Panc1 (cell line): ENCODE measurements at regions not wholly inside any gene's neighbourhood (a gene's known extent, or its start where the extent isn't known, plus 50 kb on each side); places are given as distances from the start of the nearest gene placed in this dataset.

ENCODE experiments used
- POLR2AphosphoS5 ChIP-seq: IDR thresholded peaks from 2 replicates; pipeline ENCODE4 v1.6.1; 2012; ENCODE audit warnings: mild to moderate bottlenecking, low read depth, low read length, moderate library complexity
- TF ChIP-seq, protein P1 (sequence below): fragments of 450-650 bp; IDR thresholded peaks from 2 replicates; pipeline ENCODE4 v1.5.1; 2017; ENCODE audit warnings: mild to moderate bottlenecking

DNA sequence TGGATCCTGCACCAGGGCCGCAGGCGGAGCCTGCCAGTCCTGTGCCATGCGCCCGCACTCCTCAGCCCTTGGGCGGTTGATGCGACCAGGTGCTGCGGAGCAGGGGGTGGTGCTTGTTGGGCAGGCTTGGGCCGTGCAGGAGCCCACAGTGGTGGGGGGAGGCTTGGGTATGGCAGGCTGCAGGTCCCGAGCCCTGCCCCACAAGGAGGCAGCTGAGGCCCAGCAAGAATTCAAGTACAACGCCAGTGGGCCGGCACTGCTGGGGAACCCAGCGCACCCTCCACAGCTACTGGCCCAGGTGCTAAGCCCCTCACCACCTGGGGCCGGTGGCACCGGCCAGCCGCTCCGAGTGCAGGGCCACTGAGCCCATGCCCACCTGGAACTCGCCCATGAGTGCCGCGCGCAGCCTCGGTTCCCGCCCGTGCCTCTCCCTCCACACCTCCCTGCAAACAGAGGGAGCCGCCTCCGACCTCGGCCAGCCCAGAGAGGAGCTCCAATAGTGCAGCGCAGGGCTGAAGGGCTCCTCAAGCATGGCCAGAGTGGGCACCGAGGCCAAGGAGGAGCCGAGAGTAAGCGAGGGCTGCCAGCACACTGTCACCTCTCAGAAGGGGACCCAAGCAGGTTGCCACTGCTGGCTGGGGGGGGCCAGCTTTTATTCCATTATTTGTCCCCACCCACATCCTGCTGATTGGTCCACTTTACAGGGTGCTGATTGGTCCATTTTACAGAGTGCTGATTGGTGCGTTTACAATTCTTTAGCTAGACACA, 339.0 kb upstream of the KLF3 start:
- TF ChIP-seq, protein P1, sequence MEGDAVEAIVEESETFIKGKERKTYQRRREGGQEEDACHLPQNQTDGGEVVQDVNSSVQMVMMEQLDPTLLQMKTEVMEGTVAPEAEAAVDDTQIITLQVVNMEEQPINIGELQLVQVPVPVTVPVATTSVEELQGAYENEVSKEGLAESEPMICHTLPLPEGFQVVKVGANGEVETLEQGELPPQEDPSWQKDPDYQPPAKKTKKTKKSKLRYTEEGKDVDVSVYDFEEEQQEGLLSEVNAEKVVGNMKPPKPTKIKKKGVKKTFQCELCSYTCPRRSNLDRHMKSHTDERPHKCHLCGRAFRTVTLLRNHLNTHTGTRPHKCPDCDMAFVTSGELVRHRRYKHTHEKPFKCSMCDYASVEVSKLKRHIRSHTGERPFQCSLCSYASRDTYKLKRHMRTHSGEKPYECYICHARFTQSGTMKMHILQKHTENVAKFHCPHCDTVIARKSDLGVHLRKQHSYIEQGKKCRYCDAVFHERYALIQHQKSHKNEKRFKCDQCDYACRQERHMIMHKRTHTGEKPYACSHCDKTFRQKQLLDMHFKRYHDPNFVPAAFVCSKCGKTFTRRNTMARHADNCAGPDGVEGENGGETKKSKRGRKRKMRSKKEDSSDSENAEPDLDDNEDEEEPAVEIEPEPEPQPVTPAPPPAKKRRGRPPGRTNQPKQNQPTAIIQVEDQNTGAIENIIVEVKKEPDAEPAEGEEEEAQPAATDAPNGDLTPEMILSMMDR = no peak
- TF ChIP-seq POLR2AphosphoS5 = no peak
